HG03520 (cell line): ENCODE measurements at regions not wholly inside any gene's neighbourhood (a gene's known extent, or its start where the extent isn't known, plus 50 kb on each side); places are given as distances from the start of the nearest gene placed in this dataset.

Source experiments
- ATAC-seq: cut with Tn5 transposase; IDR thresholded peaks from one replicate; pipeline ENCODE4 v1.9.1; 2021; ENCODE audit warnings: mild to moderate bottlenecking, moderate library complexity; ENCODE audit not compliant: unreplicated experiment

GRCh38 chr11:29012507-29012906 lies 904.3 kb downstream of the METTL15 start:
- ATAC-seq: no peak

DNA sequence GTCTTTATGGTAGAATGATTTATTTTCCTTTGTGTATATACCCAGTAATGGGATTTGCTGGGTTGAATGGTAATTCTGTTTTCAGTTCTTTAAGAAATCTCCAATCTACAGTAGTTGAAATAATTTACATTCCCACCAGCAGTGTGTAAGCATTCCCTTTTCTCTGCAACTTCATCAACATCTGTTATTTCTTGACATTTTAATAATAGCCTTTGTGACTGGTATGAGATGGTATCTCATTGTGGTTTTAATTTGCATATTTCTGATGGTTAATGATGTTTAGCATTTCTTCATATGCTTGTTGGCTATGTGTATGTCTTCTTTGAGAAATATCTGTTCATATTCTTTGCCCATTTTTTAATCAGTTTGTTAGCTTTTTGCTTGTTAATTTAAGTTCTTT lies 901.2 kb downstream of the METTL15 start:
- ATAC-seq: no peak

GRCh38 chr11:29008481-29008880 lies 900.3 kb downstream of the METTL15 start:
- ATAC-seq: no peak

DNA sequence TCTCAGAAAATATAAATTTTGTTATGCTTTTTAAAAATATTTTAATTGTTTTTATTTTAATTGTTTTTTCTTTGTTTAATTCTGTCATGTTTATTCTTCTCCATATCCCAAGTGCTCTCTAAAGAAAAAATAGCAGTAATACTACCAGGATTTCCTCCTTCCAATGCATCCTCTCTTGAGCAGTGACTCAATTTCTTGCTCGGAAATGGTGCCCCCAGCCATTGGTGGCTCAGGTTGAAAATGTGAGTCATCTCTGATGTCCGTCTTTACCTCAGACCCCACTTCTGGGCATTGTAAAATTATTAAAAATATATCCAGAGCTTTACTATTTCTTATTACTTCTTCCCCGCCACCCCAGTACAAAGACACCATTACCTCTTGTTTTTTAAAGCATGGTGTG lies 898.5 kb downstream of the METTL15 start:
- no peak for ATAC-seq

GRCh38 chr11:29005401-29005980 lies 897.3 kb downstream of the METTL15 start:
- no peak for ATAC-seq

DNA sequence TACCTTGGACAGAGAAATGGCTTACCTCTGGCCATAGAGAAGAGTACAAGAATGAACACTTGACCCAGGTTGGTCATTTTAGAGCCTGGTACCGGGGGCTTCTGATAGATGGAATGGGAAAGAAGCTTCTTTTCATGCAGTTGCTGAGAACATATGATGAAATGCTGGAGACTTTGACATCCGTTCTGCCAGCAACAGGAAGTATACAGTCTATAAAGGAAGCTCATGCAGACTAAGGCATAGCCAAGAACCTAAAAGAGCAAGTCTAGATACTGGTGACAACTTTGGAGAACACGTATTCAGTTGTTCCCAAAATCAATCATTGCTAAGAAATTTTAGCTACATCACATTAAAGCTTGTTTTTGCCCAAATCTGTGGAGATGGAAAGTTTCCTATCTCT lies 894.6 kb downstream of the METTL15 start:
- ATAC-seq: no peak

DNA sequence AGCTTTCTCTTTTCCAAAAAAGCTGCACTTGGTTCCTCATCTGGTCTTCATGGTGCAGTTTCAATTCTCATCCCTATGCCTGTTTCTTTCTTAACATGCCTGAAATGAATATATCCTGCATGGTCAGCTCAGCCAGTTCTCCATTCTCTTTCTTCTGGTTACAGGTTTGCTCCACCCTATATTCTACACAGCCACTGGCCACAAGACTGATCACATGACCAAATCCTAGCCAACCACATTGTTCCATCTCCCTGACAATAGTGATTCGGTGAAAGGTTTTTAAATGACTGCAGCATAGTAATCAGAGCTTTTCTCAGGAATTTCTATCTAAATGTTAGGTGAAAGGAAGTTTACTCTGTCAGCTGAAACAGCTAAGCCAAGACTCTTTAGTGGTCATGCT lies 891.4 kb downstream of the METTL15 start:
- no peak for ATAC-seq

- ATAC-seq: no peak
Observed at GRCh38 chr11:28992996-28993395, 884.8 kb downstream of the METTL15 start.

DNA sequence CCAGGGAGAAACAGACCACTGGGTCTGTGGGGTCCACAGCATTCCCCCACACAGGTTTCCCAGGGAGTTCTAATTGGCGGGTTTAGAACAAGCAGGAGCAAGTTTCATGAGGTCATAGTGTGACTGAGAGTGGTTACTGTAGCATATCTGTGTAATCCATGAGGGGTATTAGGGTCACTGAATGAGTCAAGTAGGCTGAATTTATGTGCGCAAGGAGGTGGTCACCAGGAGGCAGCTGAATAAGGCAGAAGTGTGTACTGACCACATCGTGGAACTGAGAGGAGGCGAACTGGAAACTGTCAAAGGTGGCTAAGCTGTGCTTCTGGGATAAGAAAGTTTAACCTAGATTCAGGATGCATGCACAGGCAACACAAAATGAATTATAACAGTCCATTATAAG lies 876.0 kb downstream of the METTL15 start:
- ATAC-seq: no peak

DNA sequence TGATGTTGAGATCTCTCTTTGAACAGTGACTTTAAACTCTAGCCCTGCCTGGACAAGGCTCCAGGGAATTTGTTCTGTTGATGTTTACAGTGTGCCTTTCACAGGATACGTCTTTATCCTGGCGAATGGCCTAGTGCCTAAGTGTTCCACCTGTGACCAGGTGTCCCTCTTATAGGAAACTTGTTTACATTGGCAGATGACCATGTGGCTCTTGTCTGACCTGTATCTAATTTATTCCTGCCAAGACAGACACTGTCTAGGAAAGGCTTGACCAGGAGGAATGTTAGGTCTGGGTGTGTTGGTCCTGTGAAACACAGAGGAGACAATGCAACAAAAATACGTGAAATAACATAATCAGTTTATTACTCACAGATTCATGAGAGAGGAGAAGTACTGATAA lies 875.6 kb downstream of the METTL15 start:
- ATAC-seq: no peak

- no peak for ATAC-seq
Observed at GRCh38 chr11:28981381-28981780, 873.2 kb downstream of the METTL15 start.

DNA sequence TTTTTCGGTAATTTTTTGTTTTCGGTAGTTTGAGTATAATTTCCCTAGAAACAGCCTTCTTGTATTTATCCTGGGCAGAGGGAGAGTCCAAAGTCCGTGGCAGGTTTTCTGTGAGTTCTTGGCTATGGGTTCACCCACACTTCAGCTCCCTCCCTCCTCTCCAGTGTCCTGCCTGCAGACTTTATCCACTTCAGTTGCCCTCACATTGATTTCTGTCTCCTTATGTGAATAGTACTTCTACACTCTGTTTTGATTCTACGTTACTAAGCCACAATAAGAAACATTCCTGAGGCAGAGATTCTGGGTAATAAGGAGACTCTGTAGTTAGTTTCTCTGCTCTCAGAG lies 868.6 kb downstream of the METTL15 start:
- no peak for ATAC-seq

DNA sequence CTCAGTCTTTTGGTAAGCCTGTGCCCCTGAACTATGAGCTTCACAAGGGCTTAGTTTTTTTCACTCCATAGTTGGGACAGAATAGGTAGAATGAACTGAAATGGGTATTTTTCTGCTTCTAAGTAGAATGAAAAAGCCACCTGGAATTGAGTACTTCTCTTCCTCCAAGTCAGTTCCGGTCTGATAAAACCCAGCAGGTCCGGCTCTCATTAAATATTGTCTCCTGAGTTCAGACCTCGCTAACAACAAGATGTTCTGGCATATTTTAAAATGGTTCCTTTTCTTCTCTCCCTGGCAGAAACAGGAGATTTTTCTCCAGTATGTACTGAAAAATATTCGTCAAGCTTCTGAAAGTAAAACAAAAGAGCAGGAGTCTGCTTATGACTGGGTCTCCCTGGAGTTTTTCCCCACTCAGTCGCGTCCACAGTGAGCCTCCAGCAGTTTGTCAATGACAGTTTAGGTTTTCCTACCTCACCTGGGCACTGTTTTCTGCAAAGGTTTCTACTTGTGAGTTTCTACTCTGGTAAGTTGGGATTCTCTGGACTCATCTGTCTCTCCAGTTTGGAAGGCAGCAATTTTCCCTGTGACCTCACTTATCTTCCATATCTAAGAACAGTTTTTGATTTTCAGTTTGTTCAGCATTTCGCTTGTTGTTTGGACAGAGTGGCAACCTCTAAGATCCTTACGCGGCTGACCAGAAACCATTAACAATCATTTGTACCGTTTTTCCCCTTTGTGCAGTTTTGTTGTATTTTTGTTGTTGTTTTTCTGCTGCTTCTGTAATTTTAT lies 868.0 kb downstream of the METTL15 start:
- no peak for ATAC-seq

DNA sequence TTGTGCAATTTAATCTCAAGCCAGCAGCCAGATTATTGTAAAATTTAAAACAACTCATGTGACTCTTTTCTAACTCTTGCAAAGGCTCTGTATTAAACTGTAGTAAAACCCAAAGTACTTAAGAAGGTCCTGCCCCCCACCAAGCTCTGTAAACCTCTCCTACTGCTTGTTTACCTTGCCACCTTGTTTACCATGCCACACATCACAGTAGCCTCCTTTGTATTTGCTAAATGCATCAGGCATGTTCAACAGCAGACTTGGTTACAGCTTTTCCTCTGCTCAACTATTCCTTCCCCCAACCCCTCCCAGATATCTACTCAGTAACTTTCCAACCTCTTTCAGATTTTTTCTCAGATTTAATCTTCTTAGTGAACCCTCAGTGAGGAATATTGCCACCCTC lies 861.6 kb downstream of the METTL15 start:
- ATAC-seq: no peak

- ATAC-seq: no peak
Observed at GRCh38 chr11:28966951-28967350, 858.8 kb downstream of the METTL15 start.

DNA sequence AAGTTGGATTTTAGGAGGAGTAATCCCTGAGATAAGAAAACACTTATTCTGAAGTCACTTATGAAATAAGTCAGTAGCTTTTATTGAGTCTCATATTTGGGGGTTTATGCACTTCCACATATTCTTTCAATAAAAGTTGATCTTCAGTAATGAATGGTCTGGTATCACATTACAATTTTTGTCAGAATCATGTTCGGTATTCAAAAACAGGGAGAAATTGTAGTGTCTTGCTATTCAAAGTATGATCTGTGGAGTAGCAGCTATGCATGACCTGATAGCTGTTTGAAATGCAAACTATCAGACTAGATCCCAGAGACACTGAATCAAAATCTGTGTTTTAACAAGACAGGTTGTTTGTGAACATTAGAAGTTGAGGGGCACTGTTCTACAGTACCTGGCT lies 857.6 kb downstream of the METTL15 start:
- no peak for ATAC-seq

DNA sequence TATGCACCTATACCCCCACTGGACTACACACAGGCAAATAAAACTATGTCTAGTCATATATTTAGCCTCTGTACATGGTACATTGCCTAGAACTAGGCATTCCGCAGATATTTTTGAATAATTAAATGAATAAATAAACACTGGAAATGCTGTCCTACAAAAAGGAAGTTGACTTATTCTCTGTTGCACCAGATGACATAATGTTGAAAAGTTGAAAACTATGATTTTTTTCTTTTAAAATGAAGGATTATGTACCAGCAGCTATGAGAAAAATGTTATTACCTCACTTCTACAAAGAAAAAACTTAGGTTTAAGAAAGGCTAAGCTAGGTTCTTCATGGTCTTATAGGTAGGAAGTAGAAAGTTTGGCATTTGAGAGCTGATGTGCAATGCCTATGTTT lies 856.6 kb downstream of the METTL15 start:
- no peak for ATAC-seq

GRCh38 chr11:28963187-28963586 lies 855.0 kb downstream of the METTL15 start:
- no peak for ATAC-seq

GRCh38 chr11:28962502-28962901 lies 854.3 kb downstream of the METTL15 start:
- no peak for ATAC-seq

- no peak for ATAC-seq
Observed at GRCh38 chr11:28961726-28962125, 853.5 kb downstream of the METTL15 start.

DNA sequence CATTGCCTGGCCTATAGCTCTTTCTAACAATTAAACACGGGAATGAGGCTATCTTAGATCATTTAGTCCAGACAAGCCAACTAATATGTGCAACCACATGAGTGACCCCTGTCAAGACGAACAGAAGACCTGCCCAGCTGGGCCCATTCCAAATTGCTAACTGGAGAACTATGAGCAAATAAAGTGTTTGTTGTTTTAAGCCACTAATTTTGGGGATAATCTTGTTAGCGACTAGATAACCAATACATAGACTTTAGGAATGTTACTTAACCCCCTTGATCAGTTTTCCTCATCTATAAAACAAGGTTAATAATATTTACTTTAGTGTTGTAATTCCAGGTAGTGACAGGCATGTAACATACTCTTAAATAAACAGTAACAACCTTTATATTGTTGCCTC lies 848.3 kb downstream of the METTL15 start:
- no peak for ATAC-seq

DNA sequence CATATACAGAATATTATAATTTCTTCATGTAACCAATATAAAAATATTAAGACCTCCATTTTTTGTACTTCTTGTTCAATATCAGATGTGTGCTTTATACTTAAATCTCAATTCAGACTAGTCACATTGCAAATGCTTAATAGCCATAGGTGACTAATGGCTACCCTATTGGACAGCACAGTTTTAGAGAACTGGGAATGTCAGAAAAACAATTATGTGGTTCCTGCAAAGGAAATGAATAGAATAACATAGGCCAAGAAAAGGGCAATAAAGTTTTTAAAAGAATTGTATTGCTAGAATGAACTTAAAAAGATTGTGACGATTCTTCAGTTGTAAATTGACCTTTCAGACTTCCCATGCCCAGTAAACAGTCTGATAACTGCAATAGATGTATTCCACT lies 843.0 kb downstream of the METTL15 start:
- ATAC-seq: no peak

- ATAC-seq: no peak
Observed at GRCh38 chr11:28939381-28939780, 831.2 kb downstream of the METTL15 start.
